ENCODE measurements at regions not wholly inside any gene's neighbourhood (a gene's known extent, or its start where the extent isn't known, plus 50 kb on each side); places are given as distances from the start of the nearest gene placed in this dataset.

DNA sequence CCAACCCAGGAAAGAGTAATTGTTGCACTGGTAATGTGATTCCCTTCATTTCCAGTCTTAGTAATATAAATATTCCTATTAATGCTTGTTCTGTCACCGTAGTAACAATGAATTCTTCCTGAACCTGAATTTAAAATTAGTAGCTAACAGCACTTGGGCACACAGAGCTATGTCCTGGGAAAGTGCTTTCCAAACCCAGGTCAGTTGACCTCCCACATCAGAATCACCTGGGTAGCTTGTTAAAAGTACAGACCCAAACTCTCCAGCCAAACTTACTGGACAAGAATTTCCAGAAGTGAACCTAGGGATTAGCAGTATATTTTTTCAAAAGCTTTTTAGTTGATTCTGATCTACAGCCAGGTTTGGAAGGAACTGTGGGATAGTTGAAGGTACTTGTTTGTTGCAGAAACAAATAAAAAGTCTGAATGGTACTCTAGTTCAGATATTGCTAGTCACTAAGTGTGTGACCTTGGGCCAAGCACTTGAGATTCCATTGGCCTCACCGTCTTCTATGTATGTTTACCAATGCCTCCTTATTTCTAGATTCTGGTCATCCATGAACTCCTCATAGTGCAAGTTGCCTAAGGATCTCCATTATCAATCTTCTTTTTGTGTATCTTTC is 192.9 kb upstream of the CNKSR2 start:
- H3K9ac ChIP-seq (ENCODE audit: insufficient read depth, low read depth, low read length): no peak overlapping the region
- no peaks in the 10 kb centered on the region for H4K20me1 ChIP-seq (ENCODE audit: insufficient read depth, low read length)
- intact Hi-C loops (cut with micrococcal nuclease; ENCODE audit: unreplicated experiment) (no loop called here), in situ Hi-C loops (cut with HindIII; ENCODE audit: extremely low pct_ligation_motif_present, low pct_unique_long_range_greater_than_20kb) (no loop called here)
- no peaks in the 10 kb centered on the region for H3K27me3 ChIP-seq (ENCODE audit: control insufficient read depth in 1 of 2, insufficient read depth in 2 of 2, low read length in 2 of 2)
- ChIA-PET POLR2A (no interaction called here), CTCF (ENCODE audit: low intra/inter-chr PET ratio, low total read pairs) (no interaction called here)
- H3K36me3 ChIP-seq (replicated peaks in 1 of 2; ENCODE audit: control insufficient read depth in 1 of 2, insufficient read depth in 2 of 2, low read length in 2 of 2): no peaks in the 10 kb centered on the region
- TF ChIP-seq, protein P1, sequence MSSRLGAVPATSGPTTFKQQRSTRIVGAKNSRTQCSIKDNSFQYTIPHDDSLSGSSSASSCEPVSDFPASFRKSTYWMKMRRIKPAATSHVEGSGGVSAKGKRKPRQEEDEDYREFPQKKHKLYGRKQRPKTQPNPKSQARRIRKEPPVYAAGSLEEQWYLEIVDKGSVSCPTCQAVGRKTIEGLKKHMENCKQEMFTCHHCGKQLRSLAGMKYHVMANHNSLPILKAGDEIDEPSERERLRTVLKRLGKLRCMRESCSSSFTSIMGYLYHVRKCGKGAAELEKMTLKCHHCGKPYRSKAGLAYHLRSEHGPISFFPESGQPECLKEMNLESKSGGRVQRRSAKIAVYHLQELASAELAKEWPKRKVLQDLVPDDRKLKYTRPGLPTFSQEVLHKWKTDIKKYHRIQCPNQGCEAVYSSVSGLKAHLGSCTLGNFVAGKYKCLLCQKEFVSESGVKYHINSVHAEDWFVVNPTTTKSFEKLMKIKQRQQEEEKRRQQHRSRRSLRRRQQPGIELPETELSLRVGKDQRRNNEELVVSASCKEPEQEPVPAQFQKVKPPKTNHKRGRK (CRISPR knock-in tag; IDR thresholded peaks at IDR 0.05): no peak
- TF ChIP-seq KMT2B (CRISPR knock-in tag; IDR thresholded peaks at IDR 0.05): no peak
- no peak for TF ChIP-seq ADNP (CRISPR knock-in tag; IDR thresholded peaks at IDR 0.05)
- TF ChIP-seq, protein P2, sequence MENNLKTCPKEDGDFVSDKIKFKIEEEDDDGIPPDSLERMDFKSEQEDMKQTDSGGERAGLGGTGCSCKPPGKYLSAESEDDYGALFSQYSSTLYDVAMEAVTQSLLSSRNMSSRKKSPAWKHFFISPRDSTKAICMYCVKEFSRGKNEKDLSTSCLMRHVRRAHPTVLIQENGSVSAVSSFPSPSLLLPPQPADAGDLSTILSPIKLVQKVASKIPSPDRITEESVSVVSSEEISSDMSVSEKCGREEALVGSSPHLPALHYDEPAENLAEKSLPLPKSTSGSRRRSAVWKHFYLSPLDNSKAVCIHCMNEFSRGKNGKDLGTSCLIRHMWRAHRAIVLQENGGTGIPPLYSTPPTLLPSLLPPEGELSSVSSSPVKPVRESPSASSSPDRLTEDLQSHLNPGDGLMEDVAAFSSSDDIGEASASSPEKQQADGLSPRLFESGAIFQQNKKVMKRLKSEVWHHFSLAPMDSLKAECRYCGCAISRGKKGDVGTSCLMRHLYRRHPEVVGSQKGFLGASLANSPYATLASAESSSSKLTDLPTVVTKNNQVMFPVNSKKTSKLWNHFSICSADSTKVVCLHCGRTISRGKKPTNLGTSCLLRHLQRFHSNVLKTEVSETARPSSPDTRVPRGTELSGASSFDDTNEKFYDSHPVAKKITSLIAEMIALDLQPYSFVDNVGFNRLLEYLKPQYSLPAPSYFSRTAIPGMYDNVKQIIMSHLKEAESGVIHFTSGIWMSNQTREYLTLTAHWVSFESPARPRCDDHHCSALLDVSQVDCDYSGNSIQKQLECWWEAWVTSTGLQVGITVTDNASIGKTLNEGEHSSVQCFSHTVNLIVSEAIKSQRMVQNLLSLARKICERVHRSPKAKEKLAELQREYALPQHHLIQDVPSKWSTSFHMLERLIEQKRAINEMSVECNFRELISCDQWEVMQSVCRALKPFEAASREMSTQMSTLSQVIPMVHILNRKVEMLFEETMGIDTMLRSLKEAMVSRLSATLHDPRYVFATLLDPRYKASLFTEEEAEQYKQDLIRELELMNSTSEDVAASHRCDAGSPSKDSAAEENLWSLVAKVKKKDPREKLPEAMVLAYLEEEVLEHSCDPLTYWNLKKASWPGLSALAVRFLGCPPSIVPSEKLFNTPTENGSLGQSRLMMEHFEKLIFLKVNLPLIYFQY (CRISPR knock-in tag; IDR thresholded peaks at IDR 0.05; ENCODE audit: borderline replicate concordance): no peak
- no peak for TF ChIP-seq MTF1 (CRISPR knock-in tag; IDR thresholded peaks at IDR 0.05)
- no peak for TF ChIP-seq ZNF383 (CRISPR knock-in tag; IDR thresholded peaks at IDR 0.05; ENCODE audit: borderline replicate concordance)
- no peaks in the 10 kb centered on the region for H3K4me1 ChIP-seq (ENCODE audit: insufficient read depth, low read length)
- no peak overlapping the region for H3K27ac ChIP-seq (ENCODE audit: extremely low read length, insufficient read depth, low read length)
- FAIRE-seq: no peak
- no peaks in the 10 kb centered on the region for H3K9me3 ChIP-seq (ENCODE audit: low read length)
- no peak overlapping the region for H3K4me2 ChIP-seq (ENCODE audit: low read depth, low read length)
- no TSS peak for BruUV-seq (replicated peaks)
- no peak for DNase-seq (ENCODE audit: low spot score)
- H3K4me3 ChIP-seq (replicated peaks in 1 of 3; ENCODE audit: insufficient read depth in 1 of 3, low read depth in 2 of 3, low read length in 3 of 3): no peak overlapping the region
- H3K79me2 ChIP-seq (ENCODE audit: insufficient read depth, low read length): no peaks in the 10 kb centered on the region
- no peak overlapping the region for H2AFZ ChIP-seq (ENCODE audit: low read length)
- ATAC-seq: no peak
- 10% methylated on average over 2 of the region's 2 CpGs for WGBS (ENCODE audit: low lambda C conversion rate)

All from HepG2 (cell line).